H1 (cell line): ENCODE measurements at regions not wholly inside any gene's neighbourhood (a gene's known extent, or its start where the extent isn't known, plus 50 kb on each side); places are given as distances from the start of the nearest gene placed in this dataset.
"Not testable (repeated sequence)": the region's sequence is repeated elsewhere in the genome, so short reads cannot be mapped to it uniquely, and the experiment has no call there.

Experiments used
- CTCF ChIA-PET: fragments of 300-600 bp; sonication (Branson Sonifier 250); formaldehyde crosslinking; loops from one replicate; lab custom pipeline; 2021; ENCODE audit not compliant: partially characterized antibody; lab: Charles Lee
- POLR2A ChIA-PET: fragments of 300-600 bp; sonication (Branson Sonifier 250); formaldehyde crosslinking; loops from one replicate; lab custom pipeline; 2021; ENCODE audit warnings: inconsistent platforms; ENCODE audit not compliant: partially characterized antibody; lab: Charles Lee
- DNase-seq, 2 experiments: peaks; one replicate each; pipeline versions ENCODE4 v3.0.0 to v3.0.0-alpha.2; 2010 to 2022; ENCODE audit warnings: low spot score in 2 of 2, low read depth in 1 of 2, mixed read lengths in 1 of 2
- FAIRE-seq: peaks from 2 replicates; lab custom pipeline; 2011; peaks lifted over from hg19 to GRCh38; lab: Jason Lieb, UNC
- H2AFZ ChIP-seq: 2 replicates; pipeline ENCODE4 v1.8.1; 2012; ENCODE audit warnings: low read length, inconsistent platforms
- H2AK5ac ChIP-seq: 2 replicates; pipeline ENCODE4 v1.6.1; 2013; ENCODE audit warnings: low read depth, low read length
- H2BK120ac ChIP-seq: replicated peaks from 2 replicates; pipeline ENCODE3; 2013; ENCODE audit warnings: low read depth, low read length, inconsistent platforms
- H2BK12ac ChIP-seq: 2 replicates; pipeline ENCODE4 v1.6.1; 2013; ENCODE audit warnings: low read depth, low read length
- H2BK15ac ChIP-seq: 2 replicates; pipeline ENCODE4 v1.6.1; 2013; ENCODE audit warnings: low read length
- H2BK20ac ChIP-seq: 2 replicates; pipeline ENCODE4 v1.6.1; 2013; ENCODE audit warnings: low read length
- H2BK5ac ChIP-seq: 2 replicates; pipeline ENCODE4 v1.6.1; 2013; ENCODE audit warnings: low read depth, low read length
- H3K14ac ChIP-seq: 2 replicates; pipeline ENCODE4 v1.6.1; 2013; ENCODE audit warnings: inconsistent platforms; ENCODE audit not compliant: insufficient read length
- H3K18ac ChIP-seq: 2 replicates; pipeline ENCODE4 v1.6.1; 2013; ENCODE audit warnings: low read length; ENCODE audit errors: extremely low read depth
- H3K23ac ChIP-seq: 2 replicates; pipeline ENCODE4 v1.6.1; 2013; ENCODE audit warnings: inconsistent platforms; ENCODE audit not compliant: insufficient read length
- H3K23me2 ChIP-seq: 2 replicates; pipeline ENCODE4 v1.6.1; 2013; ENCODE audit warnings: low read depth, low read length
- H3K27ac ChIP-seq: 2 replicates; pipeline ENCODE4 v1.6.1; 2011; ENCODE audit warnings: low read depth, low read length, inconsistent platforms
- H3K27me3 ChIP-seq, 4 experiments: replicated peaks in 1 of 4; 1 replicate in 1 of 4; 2 replicates in 3 of 4; pipeline versions ENCODE4 v1.6.1 to v1.8.1; 2011 to 2013; ENCODE audit warnings: low read length in 3 of 4, mild to moderate bottlenecking in 3 of 4, inconsistent platforms in 2 of 4, mixed read lengths in 2 of 4, moderate library complexity in 1 of 4; ENCODE audit not compliant: control insufficient read depth in 3 of 4, insufficient read depth in 3 of 4; ENCODE audit errors: extremely low read depth in 1 of 4
- H3K36me3 ChIP-seq, 4 experiments: 2 replicates each; pipeline versions ENCODE4 v1.6.1 to v1.8.1; 2011 to 2013; ENCODE audit warnings: mild to moderate bottlenecking in 4 of 4, low read length in 3 of 4, moderate library complexity in 2 of 4, control low read depth in 1 of 4, inconsistent platforms in 1 of 4; ENCODE audit not compliant: insufficient read depth in 4 of 4, control insufficient read depth in 2 of 4
- H3K4ac ChIP-seq: replicated peaks from 2 replicates; pipeline ENCODE3; 2013; ENCODE audit warnings: low read length, low read depth, mixed read lengths, inconsistent platforms; ENCODE audit not compliant: insufficient read length
- H3K4me1 ChIP-seq, 4 experiments: replicated peaks in 1 of 4; 1 replicate in 1 of 4; 2 replicates in 3 of 4; pipeline versions ENCODE4 v1.6.1 to v1.8.1; 2011 to 2013; ENCODE audit warnings: low read length in 3 of 4, inconsistent platforms in 2 of 4, mixed read lengths in 1 of 4; ENCODE audit not compliant: insufficient read depth in 4 of 4, control insufficient read depth in 3 of 4
- H3K4me2 ChIP-seq, 2 experiments: 2 replicates each; pipeline versions ENCODE4 v1.6.1 to v1.8.1; 2011 to 2013; ENCODE audit warnings: low read depth in 2 of 2, low read length in 2 of 2, control low read depth in 1 of 2, inconsistent platforms in 1 of 2, mild to moderate bottlenecking in 1 of 2; ENCODE audit not compliant: insufficient read depth in 1 of 2
- H3K4me3 ChIP-seq, 4 experiments: fragments of 200-600, 300-600 bp in 1 of 4; sonication (generic), shearing (Covaris generic), sonication (Bioruptor Twin) in 1 of 4; 2 replicates each; pipeline versions ENCODE4 v1.5.1 to v1.8.1; 2011 to 2016; ENCODE audit warnings: low read length in 4 of 4, low read depth in 3 of 4, control low read depth in 2 of 4, inconsistent platforms in 2 of 4, mild to moderate bottlenecking in 2 of 4, mixed read lengths in 1 of 4, moderate library complexity in 1 of 4; ENCODE audit not compliant: insufficient read depth in 2 of 4; ENCODE audit errors: extremely low read depth in 1 of 4
- H3K56ac ChIP-seq: replicated peaks from 2 replicates; pipeline ENCODE3; 2013; ENCODE audit warnings: low read depth, mild to moderate bottlenecking, mixed read lengths, low read length, inconsistent platforms; ENCODE audit not compliant: insufficient read length
- H3K79me1 ChIP-seq: 2 replicates; pipeline ENCODE4 v1.6.1; 2013; ENCODE audit warnings: low read depth, low read length, control low read depth
- H3K79me2 ChIP-seq, 2 experiments: 2 replicates each; pipeline versions ENCODE4 v1.6.1 to v1.8.1; 2012 to 2013; ENCODE audit warnings: low read length in 2 of 2, mild to moderate bottlenecking in 2 of 2, inconsistent platforms in 1 of 2; ENCODE audit not compliant: insufficient read depth in 2 of 2, control insufficient read depth in 1 of 2
- H3K9ac ChIP-seq, 4 experiments: replicated peaks in 1 of 4; 1 replicate in 1 of 4; 2 replicates in 3 of 4; pipeline versions ENCODE4 v1.6.1 to v1.8.1; 2011 to 2013; ENCODE audit warnings: low read depth in 3 of 4, low read length in 3 of 4, control low read depth in 2 of 4, mild to moderate bottlenecking in 2 of 4, moderate library complexity in 2 of 4, inconsistent platforms in 1 of 4; ENCODE audit errors: extremely low read depth in 1 of 4
- H3K9me3 ChIP-seq, 2 experiments: 2 replicates each; pipeline versions ENCODE4 v1.6.1 to v1.8.1; 2012 to 2013; ENCODE audit warnings: mild to moderate bottlenecking in 2 of 2, moderate library complexity in 2 of 2, control low read depth in 1 of 2, inconsistent platforms in 1 of 2, low read depth in 1 of 2, low read length in 1 of 2, mixed read lengths in 1 of 2; ENCODE audit not compliant: insufficient read depth in 2 of 2
- H4K20me1 ChIP-seq, 2 experiments: replicated peaks in 1 of 2; 2 replicates each; pipeline versions ENCODE3 to v1.8.1; 2011 to 2013; ENCODE audit warnings: inconsistent platforms in 2 of 2, low read length in 2 of 2, mild to moderate bottlenecking in 1 of 2; ENCODE audit not compliant: insufficient read depth in 2 of 2, control insufficient read depth in 1 of 2
- H4K5ac ChIP-seq: 2 replicates; pipeline ENCODE4 v1.6.1; 2013; ENCODE audit warnings: low read length, low read depth, mixed read lengths, inconsistent platforms; ENCODE audit not compliant: insufficient read length
- H4K8ac ChIP-seq: 2 replicates; pipeline ENCODE4 v1.8.0; 2013; ENCODE audit warnings: mild to moderate bottlenecking, moderate library complexity, low read length, inconsistent platforms; ENCODE audit not compliant: insufficient read depth; ENCODE audit errors: extremely low read depth
- H4K91ac ChIP-seq: replicated peaks from 2 replicates; pipeline ENCODE3; 2013; ENCODE audit warnings: low read length, mixed read lengths, inconsistent platforms; ENCODE audit not compliant: insufficient read length
- BCL11A ChIP-seq, 2 experiments: IDR thresholded peaks; one replicate each; pipeline ENCODE4 v1.6.1; 2011; ENCODE audit warnings: low read depth in 2 of 2, low read length in 2 of 2, mild to moderate bottlenecking in 2 of 2
- WGBS, 2 experiments: shearing (Covaris generic) in 1 of 2; methylation state at CpG; one replicate each; pipeline versions ENCODE4 v1.1.6 to v1.1.7; 2013 to 2015; ENCODE audit warnings: low lambda C conversion rate in 2 of 2, mixed read lengths in 2 of 2, inconsistent platforms in 1 of 2, low coverage in 1 of 2, missing lambda C conversion rate in 1 of 2; ENCODE audit not compliant: insufficient replicate concordance in 2 of 2, insufficient coverage in 1 of 2, insufficient read length in 1 of 2; ENCODE audit errors: extremely low coverage in 1 of 2, missing lambda C conversion rate in 1 of 2; 5-methylcytosine and 5-hydroxymethylcytosine counted together

DNA sequence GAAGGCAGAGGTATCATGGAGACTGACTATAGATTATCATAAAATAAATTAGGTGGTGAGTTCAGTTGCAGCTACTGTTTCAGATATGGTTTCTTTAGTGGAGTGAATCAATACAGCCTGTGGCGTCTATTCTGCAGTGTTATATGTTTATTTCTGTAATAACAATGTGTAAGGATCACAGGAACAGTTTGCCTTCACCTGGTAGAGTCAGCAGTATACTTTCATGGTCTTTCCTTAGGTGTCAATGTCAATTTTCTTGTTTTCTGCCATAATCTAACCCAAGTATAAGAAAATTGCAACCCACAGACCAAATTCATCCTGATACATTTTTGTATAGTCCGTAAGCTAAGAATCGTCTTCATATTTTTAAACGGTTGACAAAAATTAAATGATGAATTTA, 140.4 kb upstream of the ATF7IP start:
- Histone ChIP-seq H4K5ac (no peak overlapping the region), H3K18ac (no peak overlapping the region), H3K23me2 (no peaks in the 10 kb centered on the region), H3K4ac (no peak overlapping the region), H2BK20ac (no peak overlapping the region), H3K4me1 (no peaks in the 10 kb centered on the region), H3K9ac (no peak overlapping the region), H3K36me3 (no peaks in the 10 kb centered on the region), H3K9me3 (no peaks in the 10 kb centered on the region; a peak in 1 of 4 replicates), H3K79me2 (no peaks in the 10 kb centered on the region), H4K20me1 (no peaks in the 10 kb centered on the region), H3K4me2 (no peak overlapping the region), H2BK120ac (no peak overlapping the region)
- 93% methylated on average over 4 of the region's 4 CpGs; no CpG with 5 or more reads in 1 of the 2 experiments for WGBS, 2 experiments
- no peak for DNase-seq
- no peak for TF ChIP-seq BCL11A (IDR thresholded peaks at IDR 0.05; ENCODE audit: low read depth in 2 of 2, low read length in 2 of 2)
- TF ChIP-seq, all 59 proteins: peak for 0
- Histone ChIP-seq H2AFZ (no peak overlapping the region), H3K27me3 (no peaks in the 10 kb centered on the region), H4K8ac (no peak overlapping the region), H3K14ac (no peak overlapping the region), H3K79me1 (no peaks in the 10 kb centered on the region), H3K56ac (no peak overlapping the region), H2BK15ac (no peak overlapping the region), H3K23ac (no peak overlapping the region), H3K4me3 (no peak overlapping the region), H2BK12ac (no peak overlapping the region), H2BK5ac (no peak overlapping the region), H3K27ac (no peak overlapping the region), H2AK5ac (no peak overlapping the region), H4K91ac (no peak overlapping the region)
- POLR2A ChIA-PET = interaction anchor here (0.6 to 1.0 kb wide), 2 partner anchors 13 to 284 kb away, joined by 3 read pairs; no protein-coding TSS in a partner anchor
- CTCF ChIA-PET = no interaction called here
- no peak for FAIRE-seq

DNA sequence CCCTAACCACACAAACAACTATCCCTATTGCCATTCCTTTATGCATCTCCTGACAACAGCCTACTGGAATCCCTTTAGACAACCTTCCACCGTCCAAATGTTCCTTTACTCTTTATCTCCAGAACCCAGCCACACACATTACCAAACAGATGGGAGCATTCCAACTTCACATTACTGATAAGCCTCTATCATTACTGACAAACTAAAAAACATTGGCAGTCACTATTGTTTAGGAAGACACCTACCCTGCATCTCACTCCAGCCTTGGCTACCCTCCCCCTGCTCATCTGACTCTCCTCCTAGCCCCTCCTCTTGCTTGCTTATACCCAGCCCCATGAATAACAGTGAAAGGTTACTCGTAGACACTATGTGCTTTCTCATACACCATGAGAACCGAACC, 130.3 kb upstream of the ATF7IP start:
- H3K4me2 ChIP-seq, H3K27ac ChIP-seq, H3K56ac ChIP-seq, H3K9ac ChIP-seq, H3K9me3 ChIP-seq, H4K20me1 ChIP-seq, H3K4me1 ChIP-seq, H2BK5ac ChIP-seq, H2BK20ac ChIP-seq, H4K91ac ChIP-seq, H3K27me3 ChIP-seq, H3K79me2 ChIP-seq, H2BK12ac ChIP-seq, H2AK5ac ChIP-seq, H2BK15ac ChIP-seq, H3K36me3 ChIP-seq, H3K4me3 ChIP-seq, H3K18ac ChIP-seq, DNase-seq, H3K14ac ChIP-seq, H4K8ac ChIP-seq, H3K79me1 ChIP-seq, CTCF ChIA-PET, H3K23me2 ChIP-seq, POLR2A ChIA-PET, H3K23ac ChIP-seq, FAIRE-seq, H2AFZ ChIP-seq, H2BK120ac ChIP-seq, H4K5ac ChIP-seq, H3K4ac ChIP-seq: not testable (repeated sequence)
- WGBS, 2 experiments = 82% methylated on average over 3 of the region's 3 CpGs; no CpG with 5 or more reads in 1 of the 2 experiments
